ENCODE measurements at regions not wholly inside any gene's neighbourhood (a gene's known extent, or its start where the extent isn't known, plus 50 kb on each side); places are given as distances from the start of the nearest gene placed in this dataset.
A peak's percentile ranks its signal among the peaks of the same experiment; 100 is the strongest.

- whole genome bisulfite sequencing, 10 experiments, result 13 to 100% (median 53%) methylated on average over 1 to 5 of the region's 6 CpGs; no CpG with 5 or more reads in 1 of the 10 experiments
- H3K27ac ChIP-seq, result no peak overlapping the region
- no peak overlapping the region for H3K4me3 ChIP-seq
- in situ Hi-C loops (cut with MboI; ENCODE audit: low pct_unique_long_range_greater_than_20kb in 2 of 9, low sequenced_read_pairs in 9 of 9, unreplicated experiment in 9 of 9), result no loop called here
- ATAC-seq (replicated peaks in 6 of 8), result peak in 4 of 8 experiments; percentile 29 to 50 (median 42)
- H3K4me1 ChIP-seq (replicated peaks in 1 of 2), result no peaks in the 10 kb centered on the region
Observed at GRCh38 chr5:115072266-115073064, 97.2 kb downstream of the TRIM36 start.

GRCh38 chr5:115070737-115071136, 99.0 kb downstream of the TRIM36 start:
- 27 to 92% (median 81%) methylated on average over 2 to 3 of the region's 3 CpGs; no CpG with 5 or more reads in 1 of the 10 experiments for WGBS, 10 experiments
- Histone ChIP-seq H3K27ac (no peak overlapping the region), H3K4me3 (no peak overlapping the region), H3K4me1 (replicated peaks in 1 of 2) (no peaks in the 10 kb centered on the region)
- ATAC-seq (replicated peaks in 6 of 8), result no peak
- in situ Hi-C loops (cut with MboI; ENCODE audit: low pct_unique_long_range_greater_than_20kb in 2 of 9, low sequenced_read_pairs in 9 of 9, unreplicated experiment in 9 of 9), result no loop called here

- no peak overlapping the region for H3K27ac ChIP-seq
- H3K4me3 ChIP-seq, result no peak overlapping the region
- ATAC-seq (replicated peaks in 6 of 8), result peak in 7 of 8 experiments; percentile 48 to 83 (median 69)
- 20 to 100% (median 61%) methylated on average over 1 to 3 of the region's 3 CpGs; no CpG with 5 or more reads in 1 of the 10 experiments for WGBS, 10 experiments
- in situ Hi-C loops (cut with MboI; ENCODE audit: low pct_unique_long_range_greater_than_20kb in 2 of 9, low sequenced_read_pairs in 9 of 9, unreplicated experiment in 9 of 9), result no loop called here
- H3K4me1 ChIP-seq (replicated peaks in 1 of 2), result no peaks in the 10 kb centered on the region
Observed at GRCh38 chr5:115069087-115069968, 100.4 kb downstream of the TRIM36 start.

GRCh38 chr5:115068239-115069086, 101.2 kb downstream of the TRIM36 start:
- in situ Hi-C loops (cut with MboI; ENCODE audit: low pct_unique_long_range_greater_than_20kb in 2 of 9, low sequenced_read_pairs in 9 of 9, unreplicated experiment in 9 of 9), result no loop called here
- ATAC-seq (replicated peaks in 6 of 8), result peak in 1 of 8 experiments; percentile 21
- WGBS, 10 experiments, result 64 to 100% (median 93%) methylated on average over 1 to 11 of the region's 14 CpGs; no CpG with 5 or more reads in 1 of the 10 experiments

GRCh38 chr5:115064380-115064779, 105.3 kb downstream of the TRIM36 start:
- H3K27ac ChIP-seq, result no peak overlapping the region
- in situ Hi-C loops (cut with MboI; ENCODE audit: low pct_unique_long_range_greater_than_20kb in 2 of 9, low sequenced_read_pairs in 9 of 9, unreplicated experiment in 9 of 9), result no loop called here
- H3K4me1 ChIP-seq (replicated peaks in 1 of 2), result no peaks in the 10 kb centered on the region
- WGBS, 10 experiments, result 0 to 100% (median 60%) methylated on average over 1 to 2 of the region's 2 CpGs; no CpG with 5 or more reads in 3 of the 10 experiments
- no peak for ATAC-seq (replicated peaks in 6 of 8)
- no peak overlapping the region for H3K4me3 ChIP-seq

More at GRCh38 chr5:115068239-115069086, 101.2 kb downstream of the TRIM36 start:
- no peak overlapping the region for H3K4me3 ChIP-seq
- no peak overlapping the region for H3K27ac ChIP-seq
- H3K4me1 ChIP-seq (replicated peaks in 1 of 2), result no peaks in the 10 kb centered on the region

GRCh38 chr5:115054387-115054951, 115.2 kb downstream of the TRIM36 start:
- no peak for ATAC-seq (replicated peaks in 6 of 8)

GRCh38 chr5:115052948-115053347, 116.8 kb downstream of the TRIM36 start:
- no peak for ATAC-seq (replicated peaks in 6 of 8)
- in situ Hi-C loops (cut with MboI; ENCODE audit: low pct_unique_long_range_greater_than_20kb in 2 of 9, low sequenced_read_pairs in 9 of 9, unreplicated experiment in 9 of 9), result no loop called here
- H3K4me3 ChIP-seq, result no peak overlapping the region
- WGBS, 10 experiments, result 0 to 96% (median 80%) methylated on average over 1 to 2 of the region's 2 CpGs; no CpG with 5 or more reads in 3 of the 10 experiments
- no peaks in the 10 kb centered on the region for H3K4me1 ChIP-seq (replicated peaks in 1 of 2)
- H3K27ac ChIP-seq, result no peak overlapping the region

More at GRCh38 chr5:115054387-115054951, 115.2 kb downstream of the TRIM36 start:
- H3K4me1 ChIP-seq (replicated peaks in 1 of 2), result no peaks in the 10 kb centered on the region
- 0 to 56% (median 50%) methylated on average over 1 of the region's 1 CpG; no CpG with 5 or more reads in 7 of the 10 experiments for WGBS, 10 experiments
- no peak overlapping the region for H3K4me3 ChIP-seq
- in situ Hi-C loops (cut with MboI; ENCODE audit: low pct_unique_long_range_greater_than_20kb in 2 of 9, low sequenced_read_pairs in 9 of 9, unreplicated experiment in 9 of 9), result no loop called here
- H3K27ac ChIP-seq, result no peak overlapping the region

- H3K27ac ChIP-seq, result no peak overlapping the region
- ATAC-seq (replicated peaks in 6 of 8), result no peak
- no peaks in the 10 kb centered on the region for H3K4me1 ChIP-seq (replicated peaks in 1 of 2)
- H3K4me3 ChIP-seq, result no peak overlapping the region
- 0 to 100% (median 62%) methylated on average over 1 to 3 of the region's 3 CpGs; no CpG with 5 or more reads in 3 of the 10 experiments for WGBS, 10 experiments
- in situ Hi-C loops (cut with MboI; ENCODE audit: low pct_unique_long_range_greater_than_20kb in 2 of 9, low sequenced_read_pairs in 9 of 9, unreplicated experiment in 9 of 9), result no loop called here
Observed at GRCh38 chr5:115050866-115051265, 118.8 kb downstream of the TRIM36 start.

GRCh38 chr5:115033861-115034260, 135.8 kb downstream of the TRIM36 start:
- WGBS, 10 experiments, result 20 to 100% (median 70%) methylated on average over 1 to 3 of the region's 4 CpGs; no CpG with 5 or more reads in 2 of the 10 experiments
- ATAC-seq (replicated peaks in 6 of 8), result peak in 3 of 8 experiments; percentile 83 to 97 (median 97)
- H3K27ac ChIP-seq, result no peak overlapping the region
- H3K4me1 ChIP-seq (replicated peaks in 1 of 2), result no peaks in the 10 kb centered on the region
- no peak overlapping the region for H3K4me3 ChIP-seq
- in situ Hi-C loops (cut with MboI; ENCODE audit: low pct_unique_long_range_greater_than_20kb in 2 of 9, low sequenced_read_pairs in 9 of 9, unreplicated experiment in 9 of 9), result no loop called here

GRCh38 chr5:115028557-115028956, 141.2 kb downstream of the TRIM36 start:
- no peak for ATAC-seq (replicated peaks in 6 of 8)
- H3K27ac ChIP-seq, result no peak overlapping the region
- in situ Hi-C loops (cut with MboI; ENCODE audit: low pct_unique_long_range_greater_than_20kb in 2 of 9, low sequenced_read_pairs in 9 of 9, unreplicated experiment in 9 of 9), result no loop called here
- no peak overlapping the region for H3K4me3 ChIP-seq
- H3K4me1 ChIP-seq (replicated peaks in 1 of 2), result no peaks in the 10 kb centered on the region
- 20 to 100% (median 45%) methylated on average over 1 to 4 of the region's 4 CpGs; no CpG with 5 or more reads in 4 of the 10 experiments for WGBS, 10 experiments

- ATAC-seq (replicated peaks in 6 of 8), result no peak
- H3K4me1 ChIP-seq (replicated peaks in 1 of 2), result no peaks in the 10 kb centered on the region
- in situ Hi-C loops (cut with MboI; ENCODE audit: low pct_unique_long_range_greater_than_20kb in 2 of 9, low sequenced_read_pairs in 9 of 9, unreplicated experiment in 9 of 9), result no loop called here
- H3K4me3 ChIP-seq, result no peak overlapping the region
- H3K27ac ChIP-seq, result no peak overlapping the region
- 0 to 80% (median 63%) methylated on average over 1 of the region's 1 CpG; no CpG with 5 or more reads in 5 of the 10 experiments for WGBS, 10 experiments
Observed at GRCh38 chr5:115024922-115025321, 144.8 kb downstream of the TRIM36 start.

- H3K27ac ChIP-seq, result no peak overlapping the region
- in situ Hi-C loops (cut with MboI; ENCODE audit: low pct_unique_long_range_greater_than_20kb in 2 of 9, low sequenced_read_pairs in 9 of 9, unreplicated experiment in 9 of 9), result no loop called here
- ATAC-seq (replicated peaks in 6 of 8), result no peak
- H3K4me1 ChIP-seq (replicated peaks in 1 of 2), result no peaks in the 10 kb centered on the region
- no peak overlapping the region for H3K4me3 ChIP-seq
Observed at GRCh38 chr5:115022303-115022702, 147.4 kb downstream of the TRIM36 start.

Data from motor neuron (in vitro differentiated cells).